ENCODE measurements at regions not wholly inside any gene's neighbourhood (a gene's known extent, or its start where the extent isn't known, plus 50 kb on each side); places are given as distances from the start of the nearest gene placed in this dataset.

DNA sequence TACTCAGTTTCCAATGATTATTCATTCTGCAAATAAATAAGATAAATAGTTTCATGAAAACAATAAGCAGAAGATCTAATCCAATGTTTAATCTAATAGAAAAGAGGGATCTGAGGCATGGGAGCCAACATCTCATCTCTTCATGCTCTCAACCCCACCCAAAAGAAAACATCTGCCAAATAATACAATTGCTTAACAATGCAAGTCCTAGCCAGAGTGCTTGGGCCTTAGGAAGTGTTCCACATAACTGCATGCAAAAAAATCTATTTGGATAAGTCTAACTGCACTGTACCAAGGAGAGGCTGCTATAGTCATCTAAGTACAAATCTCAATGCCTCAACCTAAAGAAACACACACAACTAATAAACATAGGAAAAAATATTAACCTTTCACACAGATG, 606.0 kb downstream of the CDH9 start:
- H3K27me3 Mint-ChIP-seq: no peaks in the 10 kb centered on the region
- TF ChIP-seq, protein P1, sequence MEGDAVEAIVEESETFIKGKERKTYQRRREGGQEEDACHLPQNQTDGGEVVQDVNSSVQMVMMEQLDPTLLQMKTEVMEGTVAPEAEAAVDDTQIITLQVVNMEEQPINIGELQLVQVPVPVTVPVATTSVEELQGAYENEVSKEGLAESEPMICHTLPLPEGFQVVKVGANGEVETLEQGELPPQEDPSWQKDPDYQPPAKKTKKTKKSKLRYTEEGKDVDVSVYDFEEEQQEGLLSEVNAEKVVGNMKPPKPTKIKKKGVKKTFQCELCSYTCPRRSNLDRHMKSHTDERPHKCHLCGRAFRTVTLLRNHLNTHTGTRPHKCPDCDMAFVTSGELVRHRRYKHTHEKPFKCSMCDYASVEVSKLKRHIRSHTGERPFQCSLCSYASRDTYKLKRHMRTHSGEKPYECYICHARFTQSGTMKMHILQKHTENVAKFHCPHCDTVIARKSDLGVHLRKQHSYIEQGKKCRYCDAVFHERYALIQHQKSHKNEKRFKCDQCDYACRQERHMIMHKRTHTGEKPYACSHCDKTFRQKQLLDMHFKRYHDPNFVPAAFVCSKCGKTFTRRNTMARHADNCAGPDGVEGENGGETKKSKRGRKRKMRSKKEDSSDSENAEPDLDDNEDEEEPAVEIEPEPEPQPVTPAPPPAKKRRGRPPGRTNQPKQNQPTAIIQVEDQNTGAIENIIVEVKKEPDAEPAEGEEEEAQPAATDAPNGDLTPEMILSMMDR (conservative IDR thresholded peaks at IDR 0.05): no peak

DNA sequence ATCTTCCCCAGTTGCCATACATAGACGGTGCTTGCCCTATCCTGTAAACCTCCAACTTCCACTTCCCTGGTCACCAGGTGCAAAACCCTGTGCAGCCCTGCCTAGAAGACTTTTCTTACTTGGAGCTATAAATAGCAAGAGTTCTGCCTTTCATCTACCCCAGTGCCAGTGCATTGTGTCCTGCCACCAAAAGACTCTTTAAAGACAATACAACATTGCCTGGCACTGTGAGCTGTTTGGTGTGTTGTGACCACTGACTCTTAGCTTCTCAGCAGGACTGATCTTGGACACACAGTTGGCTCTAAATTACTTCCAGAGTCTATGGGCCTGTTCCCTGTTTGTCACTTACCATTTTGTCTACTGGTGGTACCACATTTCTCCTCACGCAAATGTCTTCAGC, 608.1 kb downstream of the CDH9 start:
- DNase-seq (ENCODE audit: extremely low spot score, unreplicated experiment): no peak
- no peak overlapping the region for H3K4me3 Mint-ChIP-seq
- H3K27ac Mint-ChIP-seq: no peak overlapping the region
- no peaks in the 10 kb centered on the region for H3K9me3 Mint-ChIP-seq
- H3K27me3 Mint-ChIP-seq: no peaks in the 10 kb centered on the region
- TF ChIP-seq, protein P1 (conservative IDR thresholded peaks at IDR 0.05): no peak
- no peaks in the 10 kb centered on the region for H3K4me1 Mint-ChIP-seq (ENCODE audit: unreplicated experiment)
- H3K36me3 Mint-ChIP-seq: no peaks in the 10 kb centered on the region

More for the DNA sequence above, 606.0 kb downstream of the CDH9 start:
- H3K36me3 Mint-ChIP-seq: no peaks in the 10 kb centered on the region
- DNase-seq (ENCODE audit: extremely low spot score, unreplicated experiment): no peak
- no peak overlapping the region for H3K4me3 Mint-ChIP-seq
- no peak overlapping the region for H3K27ac Mint-ChIP-seq
- no peaks in the 10 kb centered on the region for H3K4me1 Mint-ChIP-seq (ENCODE audit: unreplicated experiment)
- no peaks in the 10 kb centered on the region for H3K9me3 Mint-ChIP-seq

DNA sequence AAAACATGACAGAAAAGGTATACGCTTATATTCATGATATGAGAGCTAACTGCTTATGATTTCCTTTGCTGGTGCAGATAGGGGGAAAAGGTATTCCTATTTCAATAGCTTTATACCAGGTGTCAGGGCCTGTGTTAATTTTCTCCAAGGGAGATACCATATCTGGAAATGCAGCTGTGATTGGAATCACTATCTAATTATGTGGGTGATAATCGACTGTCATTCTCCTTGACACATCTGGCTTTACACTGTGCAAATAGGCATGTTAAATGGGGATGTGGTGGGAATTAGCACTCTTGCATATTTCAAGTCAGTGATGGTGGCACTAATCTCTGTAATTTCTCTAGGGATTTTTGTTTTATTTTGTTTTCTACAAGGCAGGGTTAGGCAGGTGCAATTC, 611.1 kb downstream of the CDH9 start:
- Mint-ChIP-seq H3K27ac (no peak overlapping the region), H3K36me3 (no peaks in the 10 kb centered on the region), H3K4me1 (ENCODE audit: unreplicated experiment) (no peaks in the 10 kb centered on the region), H3K4me3 (no peak overlapping the region), H3K27me3 (no peaks in the 10 kb centered on the region), H3K9me3 (no peaks in the 10 kb centered on the region)
- no peak for DNase-seq (ENCODE audit: extremely low spot score, unreplicated experiment)
- TF ChIP-seq, protein P1 (conservative IDR thresholded peaks at IDR 0.05): no peak

GRCh38 chr5:26419987-26420386, 618.4 kb downstream of the CDH9 start:
- Mint-ChIP-seq H3K36me3 (no peaks in the 10 kb centered on the region), H3K4me1 (ENCODE audit: unreplicated experiment) (no peaks in the 10 kb centered on the region), H3K27ac (no peak overlapping the region), H3K9me3 (no peaks in the 10 kb centered on the region), H3K4me3 (no peak overlapping the region), H3K27me3 (no peaks in the 10 kb centered on the region)
- DNase-seq (ENCODE audit: extremely low spot score, unreplicated experiment): no peak
- TF ChIP-seq, protein P1 (conservative IDR thresholded peaks at IDR 0.05): no peak

GRCh38 chr5:26416911-26417310, 621.5 kb downstream of the CDH9 start:
- no peaks in the 10 kb centered on the region for H3K36me3 Mint-ChIP-seq
- H3K27ac Mint-ChIP-seq: no peak overlapping the region
- no peaks in the 10 kb centered on the region for H3K9me3 Mint-ChIP-seq
- TF ChIP-seq, protein P1 (conservative IDR thresholded peaks at IDR 0.05): no peak
- H3K4me1 Mint-ChIP-seq (ENCODE audit: unreplicated experiment): no peaks in the 10 kb centered on the region
- H3K4me3 Mint-ChIP-seq: no peak overlapping the region
- no peak for DNase-seq (ENCODE audit: extremely low spot score, unreplicated experiment)
- no peaks in the 10 kb centered on the region for H3K27me3 Mint-ChIP-seq

All from type B pancreatic cell (in vitro differentiated cells).